ENCODE measurements at regions not wholly inside any gene's neighbourhood (a gene's known extent, or its start where the extent isn't known, plus 50 kb on each side); places are given as distances from the start of the nearest gene placed in this dataset.

DNA sequence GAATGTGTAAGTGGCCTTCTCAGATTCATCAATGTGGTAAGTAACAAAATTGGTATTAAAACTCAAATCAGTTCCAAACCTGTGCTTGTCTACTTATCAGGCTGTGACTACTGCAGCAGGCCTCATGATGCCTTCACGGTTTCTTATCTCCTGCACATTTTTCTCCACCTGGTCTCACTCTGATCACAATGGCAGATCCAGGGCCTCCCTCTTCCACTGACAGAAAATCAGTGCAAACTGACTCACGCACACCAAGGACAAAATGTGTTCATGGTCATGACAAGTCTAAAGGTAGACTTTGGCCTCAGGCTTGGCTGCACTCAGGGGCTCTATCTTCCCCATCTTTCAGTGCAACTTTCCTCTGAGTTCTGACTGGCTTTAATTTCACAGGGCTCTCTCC, 56.7 kb upstream of the ATP1A1 start (continued):
- TF ChIP-seq, protein P1, sequence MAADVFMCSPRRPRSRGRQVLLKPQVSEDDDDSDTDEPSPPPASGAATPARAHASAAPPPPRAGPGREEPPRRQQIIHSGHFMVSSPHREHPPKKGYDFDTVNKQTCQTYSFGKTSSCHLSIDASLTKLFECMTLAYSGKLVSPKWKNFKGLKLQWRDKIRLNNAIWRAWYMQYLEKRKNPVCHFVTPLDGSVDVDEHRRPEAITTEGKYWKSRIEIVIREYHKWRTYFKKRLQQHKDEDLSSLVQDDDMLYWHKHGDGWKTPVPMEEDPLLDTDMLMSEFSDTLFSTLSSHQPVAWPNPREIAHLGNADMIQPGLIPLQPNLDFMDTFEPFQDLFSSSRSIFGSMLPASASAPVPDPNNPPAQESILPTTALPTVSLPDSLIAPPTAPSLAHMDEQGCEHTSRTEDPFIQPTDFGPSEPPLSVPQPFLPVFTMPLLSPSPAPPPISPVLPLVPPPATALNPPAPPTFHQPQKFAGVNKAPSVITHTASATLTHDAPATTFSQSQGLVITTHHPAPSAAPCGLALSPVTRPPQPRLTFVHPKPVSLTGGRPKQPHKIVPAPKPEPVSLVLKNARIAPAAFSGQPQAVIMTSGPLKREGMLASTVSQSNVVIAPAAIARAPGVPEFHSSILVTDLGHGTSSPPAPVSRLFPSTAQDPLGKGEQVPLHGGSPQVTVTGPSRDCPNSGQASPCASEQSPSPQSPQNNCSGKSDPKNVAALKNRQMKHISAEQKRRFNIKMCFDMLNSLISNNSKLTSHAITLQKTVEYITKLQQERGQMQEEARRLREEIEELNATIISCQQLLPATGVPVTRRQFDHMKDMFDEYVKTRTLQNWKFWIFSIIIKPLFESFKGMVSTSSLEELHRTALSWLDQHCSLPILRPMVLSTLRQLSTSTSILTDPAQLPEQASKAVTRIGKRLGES (CRISPR knock-in tag; IDR thresholded peaks at IDR 0.05; ENCODE audit: borderline replicate concordance), result no peak
- TF ChIP-seq CREM (IDR thresholded peaks at IDR 0.05) (peak; percentile 25; the same call in 1 of the 2 replicates), CREM (CRISPR knock-in tag; IDR thresholded peaks at IDR 0.05) (no peak), YEATS4 (CRISPR knock-in tag; IDR thresholded peaks at IDR 0.05; ENCODE audit: borderline replicate concordance) (no peak), ZNF605 (CRISPR knock-in tag; IDR thresholded peaks at IDR 0.05) (no peak), ZNF326 (CRISPR knock-in tag; IDR thresholded peaks at IDR 0.05; ENCODE audit: borderline replicate concordance) (no peak), ZNF776 (CRISPR knock-in tag; IDR thresholded peaks at IDR 0.05) (no peak), RARA (CRISPR knock-in tag; IDR thresholded peaks at IDR 0.05) (peak; percentile 69), SRY (CRISPR knock-in tag; IDR thresholded peaks at IDR 0.05) (no peak), SMAD3 (CRISPR knock-in tag; IDR thresholded peaks at IDR 0.05) (no peak), KDM1A (CRISPR knock-in tag; IDR thresholded peaks at IDR 0.05) (peak; percentile 66)
- TF ChIP-seq, protein P2, sequence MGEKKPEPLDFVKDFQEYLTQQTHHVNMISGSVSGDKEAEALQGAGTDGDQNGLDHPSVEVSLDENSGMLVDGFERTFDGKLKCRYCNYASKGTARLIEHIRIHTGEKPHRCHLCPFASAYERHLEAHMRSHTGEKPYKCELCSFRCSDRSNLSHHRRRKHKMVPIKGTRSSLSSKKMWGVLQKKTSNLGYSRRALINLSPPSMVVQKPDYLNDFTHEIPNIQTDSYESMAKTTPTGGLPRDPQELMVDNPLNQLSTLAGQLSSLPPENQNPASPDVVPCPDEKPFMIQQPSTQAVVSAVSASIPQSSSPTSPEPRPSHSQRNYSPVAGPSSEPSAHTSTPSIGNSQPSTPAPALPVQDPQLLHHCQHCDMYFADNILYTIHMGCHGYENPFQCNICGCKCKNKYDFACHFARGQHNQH (CRISPR knock-in tag; IDR thresholded peaks at IDR 0.05), result no peak
- TF ChIP-seq, protein P3, sequence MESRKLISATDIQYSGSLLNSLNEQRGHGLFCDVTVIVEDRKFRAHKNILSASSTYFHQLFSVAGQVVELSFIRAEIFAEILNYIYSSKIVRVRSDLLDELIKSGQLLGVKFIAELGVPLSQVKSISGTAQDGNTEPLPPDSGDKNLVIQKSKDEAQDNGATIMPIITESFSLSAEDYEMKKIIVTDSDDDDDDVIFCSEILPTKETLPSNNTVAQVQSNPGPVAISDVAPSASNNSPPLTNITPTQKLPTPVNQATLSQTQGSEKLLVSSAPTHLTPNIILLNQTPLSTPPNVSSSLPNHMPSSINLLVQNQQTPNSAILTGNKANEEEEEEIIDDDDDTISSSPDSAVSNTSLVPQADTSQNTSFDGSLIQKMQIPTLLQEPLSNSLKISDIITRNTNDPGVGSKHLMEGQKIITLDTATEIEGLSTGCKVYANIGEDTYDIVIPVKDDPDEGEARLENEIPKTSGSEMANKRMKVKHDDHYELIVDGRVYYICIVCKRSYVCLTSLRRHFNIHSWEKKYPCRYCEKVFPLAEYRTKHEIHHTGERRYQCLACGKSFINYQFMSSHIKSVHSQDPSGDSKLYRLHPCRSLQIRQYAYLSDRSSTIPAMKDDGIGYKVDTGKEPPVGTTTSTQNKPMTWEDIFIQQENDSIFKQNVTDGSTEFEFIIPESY (CRISPR knock-in tag; IDR thresholded peaks at IDR 0.05), result no peak
- TF ChIP-seq, protein P4, sequence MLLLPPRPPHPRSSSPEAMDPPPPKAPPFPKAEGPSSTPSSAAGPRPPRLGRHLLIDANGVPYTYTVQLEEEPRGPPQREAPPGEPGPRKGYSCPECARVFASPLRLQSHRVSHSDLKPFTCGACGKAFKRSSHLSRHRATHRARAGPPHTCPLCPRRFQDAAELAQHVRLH (CRISPR knock-in tag; IDR thresholded peaks at IDR 0.05; ENCODE audit: borderline replicate concordance, low read depth), result no peak
- TF ChIP-seq, protein P5, sequence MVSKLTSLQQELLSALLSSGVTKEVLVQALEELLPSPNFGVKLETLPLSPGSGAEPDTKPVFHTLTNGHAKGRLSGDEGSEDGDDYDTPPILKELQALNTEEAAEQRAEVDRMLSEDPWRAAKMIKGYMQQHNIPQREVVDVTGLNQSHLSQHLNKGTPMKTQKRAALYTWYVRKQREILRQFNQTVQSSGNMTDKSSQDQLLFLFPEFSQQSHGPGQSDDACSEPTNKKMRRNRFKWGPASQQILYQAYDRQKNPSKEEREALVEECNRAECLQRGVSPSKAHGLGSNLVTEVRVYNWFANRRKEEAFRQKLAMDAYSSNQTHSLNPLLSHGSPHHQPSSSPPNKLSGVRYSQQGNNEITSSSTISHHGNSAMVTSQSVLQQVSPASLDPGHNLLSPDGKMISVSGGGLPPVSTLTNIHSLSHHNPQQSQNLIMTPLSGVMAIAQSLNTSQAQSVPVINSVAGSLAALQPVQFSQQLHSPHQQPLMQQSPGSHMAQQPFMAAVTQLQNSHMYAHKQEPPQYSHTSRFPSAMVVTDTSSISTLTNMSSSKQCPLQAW (CRISPR knock-in tag; IDR thresholded peaks at IDR 0.05), result 0 out of 2 replicates have a peak, but pooled peaks have one; percentile 17
